ENCODE measurements at regions not wholly inside any gene's neighbourhood (a gene's known extent, or its start where the extent isn't known, plus 50 kb on each side); places are given as distances from the start of the nearest gene placed in this dataset.

DNA sequence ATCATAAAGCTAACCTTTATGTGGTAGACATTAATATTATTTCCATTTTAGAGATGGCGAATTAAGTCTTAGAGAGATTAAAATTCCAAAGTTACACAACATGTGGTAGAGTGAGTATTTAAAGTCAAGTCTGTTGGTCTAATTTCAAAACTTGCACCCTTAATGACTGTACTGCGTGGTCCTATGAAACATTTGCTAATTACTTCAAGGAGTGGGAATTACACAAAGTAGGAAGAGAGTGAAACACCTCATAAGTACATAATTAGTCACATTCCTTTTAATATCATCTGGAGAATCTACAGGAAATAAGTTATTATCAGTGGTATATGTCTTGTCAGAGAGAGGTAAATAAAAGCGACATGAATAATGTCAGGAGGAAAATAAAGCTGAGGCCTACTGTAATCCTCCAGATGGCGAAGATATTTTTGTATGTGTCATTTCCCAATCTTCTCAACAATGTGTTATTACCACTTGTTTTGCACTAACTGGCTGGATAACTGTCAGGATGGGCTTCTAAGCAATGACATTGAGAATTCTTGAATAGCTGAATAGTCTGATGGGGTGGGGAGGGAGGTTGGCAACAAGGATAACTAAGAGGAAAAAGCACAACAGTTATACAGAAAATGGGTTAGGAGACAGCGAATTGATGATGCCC is 95.5 kb downstream of the TNFSF18 start:
- intact Hi-C loops (cut with DNase I, micrococcal nuclease), result no loop called here
- no peak for ATAC-seq
- no peak for DNase-seq

DNA sequence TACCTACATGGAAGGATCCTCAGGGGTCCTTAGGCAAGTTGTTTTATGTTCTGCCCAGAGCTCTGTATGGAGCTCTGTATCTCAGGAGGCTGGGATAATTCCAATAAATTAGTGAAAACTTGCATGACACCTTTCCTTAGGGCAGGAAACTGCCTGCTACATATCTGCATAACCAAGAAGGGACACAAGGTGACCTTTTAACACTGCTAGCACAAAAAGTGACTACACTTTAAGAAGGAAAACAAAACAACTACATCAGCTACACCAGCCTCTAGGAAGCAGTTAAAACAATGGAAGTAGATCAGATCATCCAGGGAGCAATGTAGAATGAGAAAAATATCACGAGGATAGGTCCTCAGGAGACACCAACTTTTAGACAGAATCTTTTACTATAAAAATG is 93.9 kb downstream of the TNFSF18 start:
- ATAC-seq (no peak), DNase-seq (no peak)
- intact Hi-C loops (cut with DNase I, micrococcal nuclease), result no loop called here

DNA sequence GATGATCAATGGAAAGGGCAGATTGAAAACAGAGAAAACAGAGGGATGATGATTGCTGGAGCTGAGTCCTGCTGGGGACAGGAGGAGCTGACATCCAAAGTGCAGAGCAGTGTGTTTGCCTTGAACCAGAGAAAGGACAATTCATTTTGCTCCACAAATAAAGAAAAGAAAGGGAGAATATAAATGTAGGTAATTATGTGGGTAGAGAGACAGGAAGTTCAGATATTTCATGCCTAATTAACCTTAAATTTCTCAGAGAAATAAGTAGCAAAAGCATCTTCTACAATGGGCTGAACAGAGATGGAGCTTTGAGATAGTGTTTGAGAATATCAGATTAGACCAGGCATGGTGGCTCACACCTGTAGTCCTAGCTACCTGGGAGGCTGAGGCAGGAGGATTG is 93.2 kb downstream of the TNFSF18 start:
- intact Hi-C loops (cut with DNase I, micrococcal nuclease), result no loop called here
- DNase-seq (no peak), ATAC-seq (no peak)

DNA sequence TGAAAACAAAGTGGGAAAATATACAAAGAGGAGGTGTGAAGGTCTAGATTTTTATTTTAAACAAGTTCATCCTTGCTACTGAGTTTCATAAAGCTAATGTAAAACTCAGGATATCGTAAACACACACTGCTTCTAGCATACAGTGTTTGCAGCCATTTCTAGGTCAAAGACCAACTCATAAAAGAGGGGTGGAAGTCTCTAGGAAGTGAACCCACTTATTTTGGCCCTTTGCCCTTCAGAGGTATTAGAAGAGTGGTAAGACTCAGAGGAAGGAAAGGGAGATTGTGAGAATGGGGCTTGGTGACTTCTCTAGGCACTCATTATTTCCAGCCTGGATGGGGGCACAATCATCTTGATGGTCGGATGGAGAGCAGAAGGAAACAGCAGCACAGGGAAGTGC is 91.2 kb downstream of the TNFSF18 start:
- intact Hi-C loops (cut with DNase I, micrococcal nuclease), result no loop called here
- DNase-seq (peak in 1 of 2 donors; percentile 24), ATAC-seq (peak; percentile 95)

DNA sequence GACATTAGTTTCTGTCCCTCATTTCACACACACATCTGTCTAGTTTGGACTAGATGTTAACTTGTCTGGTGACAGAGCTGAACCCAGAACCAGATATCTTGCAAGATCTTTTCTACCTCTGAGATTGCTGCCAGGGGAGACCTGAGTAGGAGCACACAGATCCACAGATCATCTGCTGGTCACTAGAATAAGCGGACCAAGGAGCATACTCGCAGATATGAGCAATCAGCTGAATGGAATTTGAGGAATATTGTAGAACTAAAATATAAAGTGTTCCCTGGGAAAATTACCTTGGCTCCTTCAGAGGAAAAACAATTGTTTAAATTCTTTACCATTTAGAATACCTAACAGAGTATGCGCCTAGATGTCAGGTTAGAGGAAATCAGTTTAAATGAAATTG is 90.7 kb downstream of the TNFSF18 start:
- DNase-seq (no peak), ATAC-seq (peak; percentile 26)
- intact Hi-C loops (cut with DNase I, micrococcal nuclease), result no loop called here

DNA sequence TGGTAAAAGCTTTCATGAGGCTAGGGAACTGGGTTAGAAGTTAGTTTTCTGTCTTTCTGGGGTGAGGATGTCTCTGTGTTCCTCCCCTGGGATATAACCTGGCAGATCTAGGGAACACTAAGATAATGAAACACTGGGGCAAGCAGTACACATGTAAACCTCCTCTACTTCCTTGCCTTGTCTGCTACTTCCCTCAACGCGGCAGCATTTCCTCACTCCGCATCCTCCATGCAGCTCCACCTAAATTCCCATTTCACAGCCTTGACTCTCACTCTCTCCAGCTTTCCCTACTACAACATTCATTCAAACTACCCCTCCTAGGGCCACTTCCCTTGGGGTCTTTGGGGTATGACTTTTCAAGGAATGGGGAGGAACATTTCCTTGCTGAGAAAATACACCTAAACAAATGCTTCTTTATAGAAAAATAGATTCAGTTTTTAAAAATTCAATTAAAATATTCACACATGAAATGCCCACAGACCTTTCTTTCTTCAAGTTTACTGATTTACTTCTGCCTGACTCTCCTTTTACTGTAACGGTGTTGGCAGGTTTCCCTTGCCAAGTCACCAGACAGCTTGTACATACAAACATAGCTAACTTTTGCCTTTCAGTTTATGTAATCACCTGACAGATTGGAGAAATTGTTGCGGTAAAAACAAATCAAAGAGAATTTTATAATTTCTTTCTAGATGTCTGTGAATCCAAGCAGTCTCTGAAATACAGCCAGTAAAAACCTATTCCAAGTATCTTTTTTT is 90.1 kb downstream of the TNFSF18 start:
- ATAC-seq (peak; percentile 84), DNase-seq (peak; percentile 44 to 58)
- intact Hi-C loops (cut with DNase I, micrococcal nuclease), result no loop called here

DNA sequence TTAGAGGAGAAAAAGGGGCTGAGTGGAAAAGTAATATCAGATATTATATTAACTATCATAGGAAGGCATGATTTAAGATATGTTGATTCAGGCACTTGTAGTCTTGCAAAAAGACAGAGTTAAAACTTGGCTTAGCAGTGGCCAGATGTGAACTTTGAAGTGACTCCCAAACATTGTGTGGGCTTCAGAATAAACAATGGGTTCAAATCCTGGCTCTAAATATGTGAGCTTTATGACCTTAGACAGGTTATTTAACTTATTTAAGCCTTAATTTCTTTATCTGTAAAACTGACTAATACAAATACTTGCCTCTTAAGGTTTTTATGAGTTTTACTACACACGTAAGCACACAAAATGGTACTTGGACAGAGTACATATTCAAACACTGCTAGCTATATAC is 85.9 kb downstream of the TNFSF18 start:
- DNase-seq, result no peak
- intact Hi-C loops (cut with DNase I, micrococcal nuclease), result no loop called here
- ATAC-seq, result no peak

DNA sequence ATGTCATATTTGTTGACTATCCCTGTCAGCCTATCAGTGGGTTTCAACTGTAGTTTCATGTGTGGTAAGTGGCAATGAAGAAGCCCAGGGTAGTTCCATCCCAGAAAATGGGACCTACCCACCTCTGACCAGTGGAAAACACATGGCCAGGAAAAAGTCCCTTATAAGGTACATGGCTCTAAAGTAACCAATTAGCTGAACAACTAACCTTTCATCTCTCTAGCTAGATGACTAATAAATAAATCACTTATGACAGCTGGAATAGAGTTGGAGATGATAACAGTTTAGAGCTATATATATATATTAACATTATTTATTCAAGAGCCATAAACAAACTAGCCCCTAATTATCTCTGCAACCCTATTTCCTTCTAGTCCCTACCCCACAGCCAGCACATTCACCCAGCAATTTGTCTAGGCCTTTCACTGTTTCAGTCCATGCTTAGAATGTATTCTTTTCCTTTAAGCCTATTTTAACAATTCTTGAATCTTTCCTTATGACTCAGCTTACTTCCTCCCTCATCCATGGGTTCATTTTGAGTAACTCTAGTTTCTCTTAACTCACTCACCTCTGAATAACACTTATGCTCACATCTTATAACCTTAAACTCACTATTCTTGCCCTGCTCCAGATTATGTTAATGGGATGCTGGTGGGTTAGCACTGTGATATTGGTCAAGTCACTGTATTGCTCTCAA is 83.7 kb downstream of the TNFSF18 start:
- intact Hi-C loops (cut with DNase I, micrococcal nuclease), result no loop called here
- ATAC-seq, result no peak
- no peak for DNase-seq

DNA sequence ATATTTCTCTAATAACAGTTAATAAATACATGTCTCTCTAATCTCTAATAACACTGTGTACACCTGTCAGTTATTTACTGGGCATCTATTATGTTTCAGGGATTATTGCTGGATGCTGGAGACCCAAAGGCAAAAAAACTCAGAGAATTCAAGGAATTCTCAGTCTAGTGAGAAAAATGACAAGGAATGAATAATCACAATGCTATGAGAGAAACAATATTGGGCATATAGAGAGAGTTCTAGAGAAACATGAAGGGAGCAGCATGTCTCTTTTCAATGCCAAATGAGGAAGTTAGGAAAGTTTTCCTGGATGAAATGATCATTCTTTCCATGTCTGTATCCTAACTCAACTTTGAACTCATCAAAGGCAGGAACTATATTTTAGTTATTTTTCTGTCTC is 82.8 kb downstream of the TNFSF18 start:
- no peak for DNase-seq
- ATAC-seq, result no peak
- intact Hi-C loops (cut with DNase I, micrococcal nuclease), result no loop called here

DNA sequence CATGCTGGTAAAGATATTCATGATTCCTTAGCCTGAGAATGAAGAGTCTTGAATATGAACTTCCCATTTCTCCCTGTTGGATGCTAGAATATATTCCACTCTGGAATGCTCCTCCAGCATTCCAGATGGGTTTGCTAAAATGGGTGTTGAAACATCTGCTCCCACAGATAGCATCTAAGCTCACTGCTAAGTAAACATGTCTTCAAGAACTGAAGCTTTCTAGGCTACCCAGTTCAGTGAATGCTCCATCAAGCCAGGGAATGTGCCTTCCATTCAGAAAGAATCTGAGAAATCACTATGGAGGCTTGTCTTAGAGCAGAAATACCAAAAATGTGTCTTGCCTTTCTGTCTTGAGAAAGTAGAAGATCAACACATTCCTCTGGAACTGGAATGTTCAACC is 81.1 kb downstream of the TNFSF18 start:
- ATAC-seq, result no peak

DNA sequence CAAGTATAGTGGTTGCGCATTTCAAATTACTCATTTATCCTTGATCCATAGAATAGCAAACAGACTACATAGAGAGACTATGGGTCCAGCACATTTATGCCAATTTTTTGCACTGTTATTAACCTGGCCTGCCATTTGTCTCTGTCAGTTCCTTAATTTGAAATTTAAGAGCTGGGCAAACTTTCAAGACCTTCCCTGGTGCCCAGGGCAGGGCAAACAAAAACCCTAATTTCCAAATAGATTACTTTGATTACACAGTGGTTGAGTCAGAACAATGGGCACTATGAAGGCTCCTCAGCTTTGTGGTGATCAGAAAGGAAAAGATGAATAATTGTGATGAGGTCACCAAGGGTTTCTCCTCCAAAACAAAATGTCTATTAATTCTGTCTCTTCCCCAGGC is 80.6 kb downstream of the TNFSF18 start:
- DNase-seq (no peak), ATAC-seq (no peak)
- intact Hi-C loops (cut with DNase I, micrococcal nuclease), result no loop called here

More for the DNA sequence above, 81.1 kb downstream of the TNFSF18 start:
- intact Hi-C loops (cut with DNase I, micrococcal nuclease), result no loop called here
- no peak for DNase-seq

DNA sequence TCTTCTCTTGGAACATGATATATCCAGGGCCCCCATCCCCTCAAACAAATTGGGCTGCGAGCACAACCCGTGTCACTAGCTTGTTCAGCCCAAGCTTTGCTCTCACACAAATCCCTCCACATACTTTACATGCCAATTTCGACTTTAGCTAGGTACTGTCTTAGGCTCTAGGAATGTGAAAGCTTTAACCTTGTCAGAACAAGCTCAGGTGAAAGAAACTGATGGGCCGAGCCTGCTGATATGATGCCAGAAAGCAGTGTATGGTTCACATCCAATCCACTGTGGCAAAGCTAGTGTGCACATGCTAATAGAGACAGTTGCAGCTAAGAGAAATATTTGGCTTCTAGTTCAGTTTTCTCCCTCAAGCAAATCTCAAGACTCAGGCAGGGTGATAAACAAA is 79.5 kb downstream of the TNFSF18 start:
- DNase-seq (no peak), ATAC-seq (no peak)
- intact Hi-C loops (cut with DNase I, micrococcal nuclease), result no loop called here

DNA sequence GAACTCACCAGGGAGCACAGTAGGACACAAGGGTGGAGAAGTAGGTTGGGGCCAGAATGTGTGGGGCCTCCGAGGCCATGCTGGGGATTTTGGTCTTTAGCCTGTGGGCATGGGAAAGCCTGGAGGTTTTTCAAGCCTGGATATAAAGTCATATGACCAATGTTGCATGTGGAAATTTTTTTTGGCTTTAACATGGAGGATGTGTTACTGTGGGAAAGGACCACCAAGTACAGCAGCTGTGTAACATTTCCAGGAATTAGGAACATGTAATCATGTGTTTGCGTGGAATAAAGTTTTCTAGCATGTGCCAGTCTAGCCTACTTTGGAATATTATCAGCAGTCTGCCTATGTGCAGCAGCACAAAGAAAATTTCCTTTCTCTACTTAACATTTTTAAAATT is 78.5 kb downstream of the TNFSF18 start:
- intact Hi-C loops (cut with DNase I, micrococcal nuclease), result no loop called here
- DNase-seq (no peak), ATAC-seq (no peak)

DNA sequence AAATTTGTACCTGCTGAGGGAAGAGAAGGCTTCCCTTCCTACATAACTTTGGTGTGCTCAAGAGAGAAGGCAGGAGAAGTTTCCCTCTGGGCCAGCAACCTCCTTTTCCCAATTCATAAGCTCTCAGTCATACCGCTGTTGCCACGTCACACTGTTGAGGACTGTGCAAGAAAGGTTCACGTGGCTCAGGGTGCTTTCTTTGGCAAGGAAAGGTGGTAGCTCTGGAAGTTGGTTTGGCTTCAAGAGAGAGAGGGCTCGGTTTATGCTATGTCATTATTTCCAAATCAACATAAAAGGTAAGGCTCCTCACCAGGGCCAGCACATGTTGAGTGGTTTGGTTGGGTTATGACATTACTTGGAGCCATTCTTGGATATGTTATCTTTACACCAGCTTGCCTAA is 77.3 kb downstream of the TNFSF18 start:
- DNase-seq (no peak), ATAC-seq (no peak)
- intact Hi-C loops (cut with DNase I, micrococcal nuclease), result no loop called here

DNA sequence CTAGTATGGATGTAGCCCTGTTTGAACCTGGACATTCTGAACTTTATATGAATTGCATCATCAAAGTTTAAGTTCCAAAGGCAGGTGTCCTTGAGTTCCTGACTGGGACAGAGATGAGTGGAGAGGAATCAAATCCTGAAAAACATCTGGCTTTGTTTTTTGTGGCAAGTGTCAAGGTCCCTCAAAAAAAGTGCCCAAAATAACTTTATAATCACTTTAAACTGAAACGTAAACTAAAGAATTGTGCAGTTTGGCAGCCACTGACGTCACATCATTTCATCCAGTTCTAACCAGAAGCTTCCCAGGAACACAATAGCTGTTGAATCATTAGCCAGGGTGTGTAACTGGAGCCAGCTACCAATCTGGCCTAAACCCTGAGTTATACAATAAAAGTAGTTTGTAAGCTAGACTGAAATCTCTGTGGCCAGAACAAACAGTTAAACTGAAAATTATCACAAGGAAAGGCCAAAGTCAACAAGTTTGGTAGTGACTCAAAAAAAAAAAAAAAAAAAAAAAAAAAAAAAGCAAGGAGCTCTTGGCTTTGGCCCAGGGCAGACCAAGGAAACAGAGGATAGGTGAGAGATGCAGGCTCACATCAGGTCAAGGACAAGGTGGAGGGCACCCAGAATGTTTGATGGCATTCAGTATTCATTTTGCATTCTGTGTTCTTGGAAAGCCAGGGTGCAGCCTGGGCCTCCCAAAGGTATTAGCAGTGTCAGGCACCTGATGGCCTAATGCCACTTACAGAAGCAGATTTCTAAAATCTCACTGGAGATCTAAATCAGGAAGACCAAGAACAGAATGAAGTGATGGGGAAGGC is 74.3 kb downstream of the TNFSF18 start:
- intact Hi-C loops (cut with DNase I, micrococcal nuclease), result no loop called here
- ATAC-seq (peak; percentile 98), DNase-seq (peak; percentile 60 to 71)

DNA sequence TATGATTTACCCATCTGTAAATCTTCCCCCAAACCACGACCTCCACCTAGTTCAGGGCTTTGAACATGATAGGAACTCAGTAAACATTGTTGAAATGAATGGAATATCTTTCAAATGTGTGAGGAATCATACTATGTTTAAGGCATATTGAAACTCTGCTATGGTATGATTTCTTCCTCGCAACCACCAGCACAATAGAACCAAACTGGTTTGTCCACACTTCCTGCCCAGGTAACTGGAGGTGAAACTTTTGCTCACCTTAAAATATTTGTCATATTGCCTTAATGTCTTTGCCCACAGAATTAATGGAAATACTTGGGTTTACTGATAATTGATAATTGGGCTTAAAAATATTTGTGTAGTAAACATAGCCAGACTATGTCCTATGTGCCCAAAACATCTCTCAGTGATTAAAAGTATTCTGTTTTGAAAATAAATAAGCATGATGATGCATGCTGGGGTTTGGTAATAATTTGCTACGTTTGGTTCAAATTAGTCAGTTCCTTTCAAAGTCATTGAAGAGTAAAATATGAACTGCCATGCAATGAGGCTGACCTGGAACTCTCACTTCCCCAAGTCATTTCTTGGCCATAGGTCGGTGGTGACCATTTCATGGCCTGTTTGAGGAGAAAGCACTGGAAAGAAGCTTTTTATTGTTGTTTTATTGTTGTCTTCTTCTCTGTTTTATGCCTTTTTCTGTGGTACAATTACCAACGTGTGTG is 73.3 kb downstream of the TNFSF18 start:
- ATAC-seq, result no peak
- intact Hi-C loops (cut with DNase I, micrococcal nuclease), result no loop called here

DNA sequence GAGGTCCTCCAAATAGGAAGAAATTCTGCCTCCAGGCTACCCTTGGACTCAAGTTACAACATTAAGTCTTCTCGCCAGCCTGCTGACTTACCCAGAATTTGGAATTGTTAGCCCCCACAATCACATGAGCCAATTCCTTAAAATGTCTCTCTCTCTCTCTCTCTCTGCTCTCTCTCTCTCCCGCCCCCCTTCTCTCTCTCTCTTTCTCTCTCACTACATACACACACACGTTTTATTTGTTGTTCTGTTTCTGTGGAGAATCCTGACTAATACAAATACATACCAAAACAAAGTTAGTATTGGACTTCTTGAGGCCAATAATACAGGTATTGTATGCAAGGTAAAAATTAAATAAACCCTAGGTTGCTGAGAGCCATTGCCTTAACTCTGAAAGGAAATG is 72.1 kb downstream of the TNFSF18 start:
- DNase-seq (no peak), ATAC-seq (no peak)
- intact Hi-C loops (cut with DNase I, micrococcal nuclease), result no loop called here

More for the DNA sequence above, 73.3 kb downstream of the TNFSF18 start:
- DNase-seq, result no peak

DNA sequence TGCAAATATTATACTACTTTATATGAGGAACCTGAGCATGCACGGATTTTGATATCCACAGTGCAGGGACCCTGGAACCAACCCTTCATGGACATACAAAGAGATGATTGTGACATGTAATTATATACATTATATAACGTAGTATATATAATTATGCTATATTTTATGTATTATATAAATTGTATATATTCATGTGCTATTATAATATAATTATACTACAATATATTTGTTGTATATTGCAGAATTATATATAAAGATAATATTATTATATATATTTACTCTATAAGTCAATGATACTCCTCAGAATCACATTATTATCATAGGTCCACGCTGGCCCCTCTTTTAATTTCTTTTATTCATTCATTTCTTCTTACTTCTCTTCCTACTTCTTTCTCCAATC is 70.9 kb downstream of the TNFSF18 start:
- DNase-seq, result no peak
- intact Hi-C loops (cut with DNase I, micrococcal nuclease), result no loop called here
- ATAC-seq, result no peak

DNA sequence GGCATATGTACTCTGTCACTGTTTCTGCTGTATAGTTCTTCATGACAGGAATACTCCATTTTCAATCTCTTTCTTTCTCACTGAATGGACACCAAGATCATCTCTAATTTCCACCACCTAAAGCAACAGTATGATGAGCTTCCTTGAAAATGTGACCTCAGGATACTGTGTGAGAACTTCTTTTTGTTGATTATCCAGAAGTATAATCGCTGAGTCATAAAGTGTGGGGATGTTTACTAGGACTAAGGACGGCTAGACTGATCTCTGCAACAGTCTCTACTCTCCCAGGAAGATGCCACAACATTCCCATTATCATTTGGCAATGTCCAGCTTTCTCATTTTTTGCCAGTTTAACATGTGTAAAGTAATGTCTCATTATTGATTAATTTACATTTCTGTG is 70.3 kb downstream of the TNFSF18 start:
- DNase-seq, result no peak
- ATAC-seq, result no peak
- intact Hi-C loops (cut with DNase I, micrococcal nuclease), result no loop called here
